ENCODE measurements at regions not wholly inside any gene's neighbourhood (a gene's known extent, or its start where the extent isn't known, plus 50 kb on each side); places are given as distances from the start of the nearest gene placed in this dataset.

- Histone ChIP-seq H3K9me1 (ENCODE audit: control insufficient read depth, extremely low read depth, insufficient read depth, low read length) (no peaks in the 10 kb centered on the region), H3K9ac (ENCODE audit: control insufficient read depth, extremely low read depth, insufficient read depth, low read length) (no peak overlapping the region), H3K79me2 (ENCODE audit: control insufficient read depth, insufficient read depth, low read length) (no peaks in the 10 kb centered on the region), H3K4me2 (ENCODE audit: control insufficient read depth, extremely low read depth, insufficient read depth, low read depth, low read length) (no peak overlapping the region), H3K27me3 (ENCODE audit: control insufficient read depth, extremely low read depth, insufficient read depth, low read length) (no peaks in the 10 kb centered on the region), H3K27ac (ENCODE audit: control insufficient read depth, insufficient read depth, low read length) (no peak overlapping the region), H3K4me1 (ENCODE audit: control insufficient read depth, extremely low read depth, insufficient read depth, low read length) (no peaks in the 10 kb centered on the region), H3K4me3 (ENCODE audit: control insufficient read depth in 2 of 3, extremely low read depth in 1 of 3, insufficient read depth in 2 of 3, low read depth in 1 of 3, low read length in 3 of 3) (no peak overlapping the region), H2AFZ (ENCODE audit: control insufficient read depth, low read length) (no peak overlapping the region), H3K9me3 (ENCODE audit: control insufficient read depth, low read depth, low read length) (no peaks in the 10 kb centered on the region), H4K20me1 (ENCODE audit: control insufficient read depth, extremely low read depth, insufficient read depth, low read length) (no peaks in the 10 kb centered on the region), H3K36me3 (ENCODE audit: control insufficient read depth in 2 of 2, extremely low read depth in 1 of 2, insufficient read depth in 2 of 2, low read length in 2 of 2) (no peaks in the 10 kb centered on the region)
- no peak for TF ChIP-seq CTCF (optimal IDR thresholded peaks at IDR 0.05 in 1 of 3, IDR thresholded peaks at IDR 0.05 in 1 of 3, conservative IDR thresholded peaks at IDR 0.05 in 1 of 3; ENCODE audit: extremely low read depth in 1 of 3, insufficient read depth in 2 of 3, low read length in 3 of 3)
- no peak for TF ChIP-seq EZH2 (IDR thresholded peaks at IDR 0.05; ENCODE audit: low read length)
- DNase-seq (ENCODE audit: low read depth, low spot score) (no peak), FAIRE-seq (no peak)
- dilution Hi-C loops (cut with MboI; ENCODE audit: extremely low pct_ligation_motif_present, low sequenced_read_pairs) = no loop called here
Observed at GRCh38 chr3:166809520-166809919, 570.6 kb downstream of the ZBBX start.

- Histone ChIP-seq H3K4me2 (ENCODE audit: control insufficient read depth, extremely low read depth, insufficient read depth, low read depth, low read length) (no peak overlapping the region), H3K27ac (ENCODE audit: control insufficient read depth, insufficient read depth, low read length) (no peak overlapping the region), H3K79me2 (ENCODE audit: control insufficient read depth, insufficient read depth, low read length) (no peaks in the 10 kb centered on the region), H3K9me1 (ENCODE audit: control insufficient read depth, extremely low read depth, insufficient read depth, low read length) (no peaks in the 10 kb centered on the region), H4K20me1 (ENCODE audit: control insufficient read depth, extremely low read depth, insufficient read depth, low read length) (no peaks in the 10 kb centered on the region), H3K36me3 (ENCODE audit: control insufficient read depth in 2 of 2, extremely low read depth in 1 of 2, insufficient read depth in 2 of 2, low read length in 2 of 2) (no peaks in the 10 kb centered on the region), H3K9ac (ENCODE audit: control insufficient read depth, extremely low read depth, insufficient read depth, low read length) (no peak overlapping the region), H3K27me3 (ENCODE audit: control insufficient read depth, extremely low read depth, insufficient read depth, low read length) (no peaks in the 10 kb centered on the region), H2AFZ (ENCODE audit: control insufficient read depth, low read length) (no peak overlapping the region), H3K4me3 (ENCODE audit: control insufficient read depth in 2 of 3, extremely low read depth in 1 of 3, insufficient read depth in 2 of 3, low read depth in 1 of 3, low read length in 3 of 3) (no peak overlapping the region), H3K9me3 (ENCODE audit: control insufficient read depth, low read depth, low read length) (no peaks in the 10 kb centered on the region), H3K4me1 (ENCODE audit: control insufficient read depth, extremely low read depth, insufficient read depth, low read length) (no peaks in the 10 kb centered on the region)
- dilution Hi-C loops (cut with MboI; ENCODE audit: extremely low pct_ligation_motif_present, low sequenced_read_pairs) = no loop called here
- FAIRE-seq (no peak), DNase-seq (ENCODE audit: low read depth, low spot score) (no peak)
- TF ChIP-seq CTCF (optimal IDR thresholded peaks at IDR 0.05 in 1 of 3, IDR thresholded peaks at IDR 0.05 in 1 of 3, conservative IDR thresholded peaks at IDR 0.05 in 1 of 3; ENCODE audit: extremely low read depth in 1 of 3, insufficient read depth in 2 of 3, low read length in 3 of 3) = no peak
- no peak for TF ChIP-seq EZH2 (IDR thresholded peaks at IDR 0.05; ENCODE audit: low read length)
Observed at GRCh38 chr3:166788936-166789335, 591.2 kb downstream of the ZBBX start.

Data from keratinocyte (primary cell).